Activated CD4-positive, alpha-beta T cell treated with anti-CD3 and anti-CD28 coated beads, Interleukin-2, Interleukin-4, amounts not matched to agents 100 ng/mL and 50 ng/mL, durations not matched to agents 16 hours and 8 hours (primary cell): ENCODE measurements at regions not wholly inside any gene's neighbourhood (a gene's known extent, or its start where the extent isn't known, plus 50 kb on each side); places are given as distances from the start of the nearest gene placed in this dataset.

Experiments
- DNase-seq: peaks from one replicate; pipeline ENCODE4 v3.0.0-alpha.2; 2020; ENCODE audit warnings: low spot score

DNA sequence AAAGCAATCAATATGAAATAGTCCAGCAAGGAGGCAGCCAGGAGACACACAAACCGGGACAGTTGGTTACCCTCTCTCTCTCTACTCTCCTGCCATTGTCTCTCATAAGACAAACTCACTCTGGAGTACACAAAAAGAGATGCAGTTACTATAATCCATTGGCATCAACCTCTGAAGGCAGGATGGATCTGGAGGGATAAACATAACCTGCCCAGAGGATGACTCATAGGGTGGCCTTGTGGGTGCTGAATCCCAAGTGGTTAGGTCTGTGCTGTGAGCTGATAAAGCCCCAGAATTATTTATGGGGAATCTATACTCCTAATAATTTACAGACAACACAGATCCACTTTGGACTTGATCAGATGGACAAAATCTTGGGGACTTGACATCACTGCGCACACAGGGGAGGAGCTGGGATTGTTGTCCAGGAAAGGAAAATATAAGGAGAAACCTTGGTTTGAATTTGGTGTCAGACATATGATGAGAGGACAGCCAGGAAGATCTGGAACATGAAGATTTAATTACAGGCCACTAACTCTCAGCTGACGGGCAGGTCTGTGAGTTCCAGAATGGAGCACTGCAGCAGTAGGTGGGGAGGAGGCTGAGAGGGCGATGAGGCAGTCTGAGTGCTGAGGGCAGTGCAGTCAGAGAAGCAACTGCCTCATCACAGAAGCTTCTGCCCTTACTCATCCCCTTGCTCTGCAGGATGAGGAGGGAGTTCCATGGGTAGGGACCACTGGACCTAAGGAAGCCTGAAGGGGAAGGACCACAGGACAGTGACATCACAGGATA, 113.9 kb upstream of the PRSS58 start:
- DNase-seq = no peak

DNA sequence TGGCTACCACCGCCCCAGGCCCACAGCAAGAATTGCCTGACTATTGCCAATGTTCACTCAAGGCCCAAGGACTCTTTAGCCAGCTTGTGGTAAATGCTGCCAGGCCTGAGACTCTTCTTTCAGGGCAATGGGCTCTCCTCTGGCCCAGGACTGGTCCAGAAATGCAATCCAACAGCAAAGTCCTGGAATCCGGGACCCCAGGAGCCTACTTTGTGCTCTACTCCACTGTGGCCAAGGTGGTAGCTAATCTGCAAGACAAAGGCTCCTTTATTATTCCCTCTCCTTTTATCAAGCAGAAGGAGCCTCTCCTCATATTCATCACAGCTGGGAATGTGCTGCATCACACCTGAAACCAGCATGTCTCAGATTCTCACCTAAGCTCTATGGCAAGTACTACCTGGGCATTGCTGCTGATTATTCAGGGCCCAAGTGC, 107.6 kb upstream of the PRSS58 start:
- no peak for DNase-seq

DNA sequence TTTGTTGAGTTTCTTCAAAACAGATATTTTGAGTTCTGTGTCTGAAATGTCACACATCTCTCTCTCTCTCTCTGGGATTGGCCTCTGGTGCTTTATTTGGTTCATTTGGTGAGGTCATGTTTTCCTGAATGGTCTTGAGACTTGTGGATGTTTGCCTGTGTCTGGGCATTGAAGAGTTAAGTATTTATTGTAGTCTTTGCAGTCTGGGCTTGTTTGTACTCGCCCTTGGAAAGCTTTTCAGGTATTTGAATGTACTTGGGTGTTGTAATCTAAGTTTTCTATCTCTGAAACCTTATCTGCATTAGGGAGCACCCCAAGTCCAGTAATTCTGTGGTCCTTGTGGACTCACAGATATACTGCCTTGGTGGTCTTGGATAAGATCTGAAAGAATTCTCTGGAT, 106.7 kb upstream of the PRSS58 start:
- DNase-seq = no peak

DNA sequence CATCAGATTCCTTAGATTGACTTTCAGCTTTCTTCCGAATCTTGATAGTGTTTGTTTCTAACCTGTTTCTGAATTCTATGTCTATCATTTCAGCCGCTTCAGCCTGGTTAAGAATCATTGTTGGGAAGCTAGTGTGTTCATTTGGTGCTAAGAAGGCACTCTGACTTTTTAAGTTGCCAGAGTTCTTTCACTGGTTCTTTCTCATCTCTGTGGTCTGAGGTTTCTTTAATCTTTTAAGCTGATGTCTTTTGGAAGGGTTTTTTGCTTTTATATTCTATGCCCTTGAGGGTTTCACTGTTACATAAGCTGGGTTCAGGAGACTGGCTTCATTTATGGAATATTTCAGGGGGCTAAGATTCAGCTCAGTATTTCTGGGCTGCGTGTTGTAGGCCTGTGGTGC, 104.5 kb upstream of the PRSS58 start:
- DNase-seq = no peak

DNA sequence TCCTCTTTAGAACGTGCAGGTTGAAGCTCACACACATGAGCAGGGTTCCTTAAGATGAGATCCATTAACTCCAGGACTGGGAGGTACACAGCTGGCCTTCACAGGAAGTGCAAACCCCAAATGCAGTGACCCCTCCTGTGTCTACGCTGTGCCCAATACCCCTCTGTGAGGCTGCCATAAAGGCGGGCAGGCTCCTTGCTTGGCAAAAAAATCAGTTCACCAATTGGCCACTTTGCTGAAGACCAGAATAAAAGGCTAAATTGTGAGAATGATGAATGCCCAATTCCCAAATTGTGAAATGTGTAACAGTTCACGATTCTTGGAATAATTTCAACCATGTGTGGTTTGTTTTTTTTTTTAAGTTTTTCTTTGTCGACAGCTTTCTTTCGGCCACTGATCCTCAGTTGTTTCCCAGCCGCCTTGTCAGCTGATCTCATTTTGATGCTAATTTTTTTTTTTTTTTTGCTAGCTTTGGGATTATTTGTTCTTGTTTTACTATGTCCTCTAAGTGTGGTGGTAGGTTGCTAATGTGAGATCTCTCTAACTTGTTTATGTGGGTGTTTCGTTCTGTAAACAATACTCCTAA, 101.9 kb upstream of the PRSS58 start:
- no peak for DNase-seq

DNA sequence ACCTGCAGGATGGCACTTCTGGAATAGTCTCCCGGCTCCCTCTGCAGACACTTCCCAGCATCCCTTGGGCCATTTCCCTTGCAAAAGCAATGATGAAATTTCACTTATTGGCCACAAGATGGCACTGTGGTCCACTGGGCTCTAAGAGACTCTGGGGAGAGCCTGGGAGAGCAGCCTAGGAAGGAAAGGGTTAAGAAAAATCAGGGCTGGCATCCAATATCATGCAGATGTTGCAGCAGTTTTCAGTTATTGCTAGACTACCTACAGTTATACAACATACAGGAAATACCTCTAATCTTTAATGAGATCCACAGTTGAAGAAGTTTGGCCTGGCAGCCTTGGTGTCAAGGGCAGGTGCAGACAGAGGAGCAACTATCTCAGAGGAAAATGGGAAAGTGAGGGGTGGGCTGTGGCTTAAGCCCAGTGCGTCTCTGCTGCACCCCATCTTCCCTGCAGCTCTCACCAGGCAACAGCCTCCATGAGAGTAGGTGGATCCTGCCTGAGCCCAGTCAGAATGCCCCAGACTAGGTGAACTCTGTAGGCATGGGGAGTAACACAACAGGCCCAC, 100.2 kb upstream of the PRSS58 start:
- DNase-seq = peak; percentile 52

DNA sequence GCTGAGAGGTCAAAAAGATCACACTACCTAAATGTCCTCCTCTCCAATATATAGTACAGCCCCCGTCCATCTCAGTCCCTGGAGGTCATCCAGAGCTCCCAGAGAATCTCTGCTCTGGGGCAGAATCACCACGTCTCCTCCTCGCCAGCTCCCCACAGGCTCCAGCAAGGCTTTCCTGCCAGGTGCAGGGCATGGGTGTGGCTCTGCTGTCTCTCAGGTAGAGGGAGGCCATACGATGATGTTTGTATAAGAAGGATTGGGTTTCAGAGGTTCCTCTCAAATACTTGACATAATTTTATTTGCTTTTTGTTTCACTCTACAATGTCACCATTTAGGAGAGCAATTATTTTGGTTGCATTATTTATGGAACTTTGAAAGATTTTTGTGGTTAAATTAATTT, 98.3 kb upstream of the PRSS58 start:
- no peak for DNase-seq

DNA sequence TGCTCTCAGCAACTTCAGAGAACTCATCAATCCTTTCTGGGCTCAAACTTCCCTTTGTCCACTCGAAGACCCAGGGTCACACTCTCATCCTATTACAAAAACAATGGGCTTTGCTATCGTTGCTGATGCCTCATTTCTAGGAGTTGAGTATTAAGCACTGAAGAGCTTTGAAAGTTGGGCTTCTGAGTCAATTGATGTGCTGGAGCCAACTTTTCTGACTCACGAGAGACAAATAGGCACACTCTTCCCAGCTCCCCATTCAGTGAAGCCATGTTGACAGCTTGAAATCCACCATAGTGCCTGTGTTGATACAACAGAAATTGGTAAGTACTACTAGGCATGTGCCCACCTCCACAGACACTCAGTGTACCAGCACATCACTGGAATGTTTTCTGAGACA, 97.5 kb upstream of the PRSS58 start:
- DNase-seq = no peak

DNA sequence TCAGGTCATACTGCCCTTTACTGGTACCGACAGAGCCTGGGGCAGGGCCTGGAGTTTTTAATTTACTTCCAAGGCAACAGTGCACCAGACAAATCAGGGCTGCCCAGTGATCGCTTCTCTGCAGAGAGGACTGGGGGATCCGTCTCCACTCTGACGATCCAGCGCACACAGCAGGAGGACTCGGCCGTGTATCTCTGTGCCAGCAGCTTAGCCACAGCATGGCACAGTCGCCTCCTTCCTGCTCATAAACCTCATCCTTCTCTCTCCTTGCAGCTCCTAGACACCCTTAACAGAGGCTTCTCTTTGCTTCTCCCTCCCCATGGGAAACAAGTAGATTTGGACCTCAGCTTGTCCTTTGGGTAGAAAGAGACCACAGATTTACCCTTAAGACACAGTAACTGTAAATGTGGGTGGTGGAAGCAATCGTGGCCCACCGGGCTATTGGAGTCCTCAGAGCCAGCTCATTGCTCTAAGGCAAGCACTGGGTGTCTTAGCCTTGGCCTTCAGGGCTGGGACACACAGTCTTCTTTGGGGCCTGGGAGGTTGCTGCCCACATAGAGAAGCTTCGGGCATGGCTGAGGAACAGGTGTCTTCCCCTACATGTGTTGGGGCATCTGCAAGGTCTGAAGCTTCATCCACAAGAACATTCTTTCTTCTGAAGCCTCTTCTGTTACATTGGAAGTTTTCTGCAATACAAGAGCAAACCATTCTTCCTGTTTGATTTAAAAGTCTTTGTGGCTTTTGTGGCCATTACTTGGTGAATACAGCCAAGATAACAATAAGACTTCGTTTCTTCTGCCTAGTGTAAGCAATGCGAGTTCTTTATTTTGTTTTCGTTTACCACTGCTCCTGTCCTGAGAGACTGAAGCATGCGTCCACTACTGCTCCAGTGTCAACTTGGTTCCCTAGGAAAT, 95.5 kb upstream of the PRSS58 start:
- no peak for DNase-seq

DNA sequence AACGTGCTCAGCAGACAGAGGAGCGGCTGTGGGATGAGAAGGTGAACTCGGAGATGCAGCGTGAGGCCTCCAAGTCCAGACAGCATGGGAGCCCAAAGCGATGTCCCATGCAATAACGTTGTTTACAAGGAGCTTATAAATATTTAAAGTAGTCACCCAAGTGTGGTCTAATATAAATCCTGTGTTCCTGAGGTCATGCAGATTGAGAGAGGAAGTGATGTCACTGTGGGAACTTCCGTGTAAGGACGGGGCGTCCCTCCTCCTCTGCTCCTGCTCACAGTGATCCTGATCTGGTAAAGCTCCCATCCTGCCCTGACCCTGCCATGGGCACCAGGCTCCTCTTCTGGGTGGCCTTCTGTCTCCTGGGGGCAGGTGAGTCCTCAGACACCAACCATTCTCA, 94.7 kb upstream of the PRSS58 start:
- DNase-seq = peak; percentile 18

DNA sequence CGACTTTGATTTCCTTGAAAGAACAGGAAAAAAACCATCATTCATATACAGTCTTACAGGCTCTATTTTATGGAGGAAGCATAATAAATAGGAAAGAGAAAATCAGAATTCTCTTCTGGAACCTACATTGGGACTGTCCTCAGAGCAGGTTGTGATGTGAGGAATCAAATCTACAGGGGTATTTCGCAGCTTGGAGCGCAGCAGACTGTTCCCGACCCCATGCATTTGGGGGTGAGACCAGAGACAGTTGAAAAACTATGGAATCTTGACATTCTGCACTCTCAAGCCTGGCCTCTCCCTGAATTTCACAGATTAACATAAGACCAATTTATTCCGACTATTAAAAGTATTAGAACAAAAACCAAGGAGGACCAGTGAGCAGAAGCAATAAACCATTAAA, 93.3 kb upstream of the PRSS58 start:
- DNase-seq = no peak

DNA sequence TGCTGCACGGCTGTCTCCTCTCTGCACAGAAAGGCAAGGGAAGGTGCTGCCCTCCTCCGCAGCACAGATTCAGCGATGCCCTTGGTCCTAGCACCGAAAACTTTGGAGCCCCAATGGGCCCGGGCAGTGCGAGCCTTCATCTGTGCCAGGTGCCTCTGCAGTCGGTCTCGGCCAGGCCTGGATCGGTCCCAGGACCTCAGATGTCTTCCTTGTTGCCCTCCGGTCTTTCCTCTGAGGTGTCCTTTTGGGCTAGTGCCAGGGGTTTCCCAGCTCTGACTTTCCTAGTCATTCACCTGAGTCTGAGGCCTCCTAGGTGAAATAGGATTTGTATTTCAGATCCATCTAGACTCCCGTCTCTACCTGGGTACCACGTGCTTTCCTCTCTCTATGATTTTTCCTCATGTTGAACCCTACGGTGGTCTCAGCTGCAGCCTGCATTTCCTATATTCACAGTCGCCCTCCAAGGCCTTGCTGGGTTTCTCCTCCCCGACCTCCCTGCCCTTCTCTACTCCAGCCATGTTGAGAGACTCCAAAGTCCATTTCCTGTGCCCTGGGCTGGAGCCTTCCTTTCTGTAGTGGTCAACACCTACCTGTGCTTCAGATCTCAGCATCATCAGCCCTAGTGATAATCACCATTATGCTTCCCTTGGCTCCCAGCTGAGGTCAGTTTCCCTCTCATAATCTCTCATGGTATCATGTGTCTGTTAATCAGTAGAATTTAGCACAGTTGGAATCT, 92.0 kb upstream of the PRSS58 start:
- no peak for DNase-seq

DNA sequence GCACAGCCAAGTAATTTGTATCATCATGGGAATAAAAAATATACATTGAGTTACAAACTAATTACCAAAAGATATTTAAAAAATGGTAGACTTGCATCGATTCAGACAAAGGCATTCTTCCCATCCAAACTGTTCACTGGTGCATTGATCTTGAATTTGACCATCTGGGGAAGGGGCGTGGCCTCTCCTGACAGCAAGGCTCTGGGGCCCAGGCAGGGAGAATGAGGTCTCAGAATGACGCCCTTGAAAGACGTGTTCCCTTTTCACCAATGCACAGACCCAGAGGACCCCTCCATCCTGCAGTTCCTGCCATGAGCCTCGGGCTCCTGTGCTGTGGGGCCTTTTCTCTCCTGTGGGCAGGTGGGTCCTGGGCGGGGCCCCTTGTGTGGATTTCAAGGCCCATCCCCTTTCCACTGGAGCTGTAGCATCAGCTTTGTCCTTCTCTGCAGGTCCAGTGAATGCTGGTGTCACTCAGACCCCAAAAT, 91.1 kb upstream of the PRSS58 start:
- DNase-seq = no peak

DNA sequence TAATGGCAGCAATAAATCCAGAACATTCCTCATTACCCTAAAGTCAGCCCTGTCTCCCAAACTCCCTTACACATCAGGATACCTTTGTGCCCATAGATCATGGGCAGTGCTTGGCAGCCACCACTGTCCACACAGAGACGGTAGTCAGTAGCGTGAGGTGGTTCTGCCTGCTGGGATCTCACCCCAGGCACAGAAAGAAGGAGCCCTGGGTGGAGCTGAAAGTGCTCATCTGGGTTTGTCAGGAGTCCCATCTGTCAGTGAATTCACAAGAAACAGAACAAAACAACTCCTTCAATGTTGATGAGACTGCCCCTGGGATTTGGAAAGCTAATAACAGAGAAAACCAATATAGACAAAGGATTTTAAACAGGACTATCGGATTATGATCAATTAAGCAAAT, 90.2 kb upstream of the PRSS58 start:
- DNase-seq = no peak

DNA sequence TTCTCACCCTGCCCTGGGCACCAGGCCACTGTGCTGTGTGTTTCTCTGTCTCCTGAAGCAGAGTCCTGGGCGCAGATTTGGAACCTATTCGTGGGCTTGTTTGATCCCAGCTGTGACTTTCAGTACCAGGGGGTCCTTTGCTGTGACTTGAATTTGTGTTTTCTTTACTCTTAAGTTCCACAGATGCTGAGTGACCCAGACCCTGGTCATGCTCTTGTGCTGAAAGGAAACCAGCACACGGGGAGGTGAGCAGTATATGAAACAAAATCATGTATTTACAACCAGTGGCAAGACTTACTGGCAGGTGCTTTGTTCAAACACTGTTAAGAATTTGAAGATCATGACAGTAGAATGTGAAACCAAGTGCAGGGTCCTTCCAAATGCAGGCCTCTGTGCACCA, 89.2 kb upstream of the PRSS58 start:
- no peak for DNase-seq

DNA sequence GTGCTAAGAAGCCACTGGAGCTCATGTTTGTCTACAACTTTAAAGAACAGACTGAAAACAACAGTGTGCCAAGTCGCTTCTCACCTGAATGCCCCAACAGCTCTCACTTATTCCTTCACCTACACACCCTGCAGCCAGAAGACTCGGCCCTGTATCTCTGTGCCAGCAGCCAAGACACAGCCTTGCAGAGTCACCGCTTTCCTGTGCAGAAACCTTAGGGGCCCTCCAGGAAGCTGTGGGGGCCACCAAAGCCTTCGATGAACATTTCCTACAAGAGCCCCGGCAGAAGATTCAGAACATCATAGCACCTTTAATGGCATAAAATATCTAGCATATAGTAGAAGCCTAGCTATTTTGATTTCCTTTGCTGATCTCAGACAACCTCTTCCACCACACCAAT, 88.0 kb upstream of the PRSS58 start:
- peak; percentile 19 for DNase-seq

DNA sequence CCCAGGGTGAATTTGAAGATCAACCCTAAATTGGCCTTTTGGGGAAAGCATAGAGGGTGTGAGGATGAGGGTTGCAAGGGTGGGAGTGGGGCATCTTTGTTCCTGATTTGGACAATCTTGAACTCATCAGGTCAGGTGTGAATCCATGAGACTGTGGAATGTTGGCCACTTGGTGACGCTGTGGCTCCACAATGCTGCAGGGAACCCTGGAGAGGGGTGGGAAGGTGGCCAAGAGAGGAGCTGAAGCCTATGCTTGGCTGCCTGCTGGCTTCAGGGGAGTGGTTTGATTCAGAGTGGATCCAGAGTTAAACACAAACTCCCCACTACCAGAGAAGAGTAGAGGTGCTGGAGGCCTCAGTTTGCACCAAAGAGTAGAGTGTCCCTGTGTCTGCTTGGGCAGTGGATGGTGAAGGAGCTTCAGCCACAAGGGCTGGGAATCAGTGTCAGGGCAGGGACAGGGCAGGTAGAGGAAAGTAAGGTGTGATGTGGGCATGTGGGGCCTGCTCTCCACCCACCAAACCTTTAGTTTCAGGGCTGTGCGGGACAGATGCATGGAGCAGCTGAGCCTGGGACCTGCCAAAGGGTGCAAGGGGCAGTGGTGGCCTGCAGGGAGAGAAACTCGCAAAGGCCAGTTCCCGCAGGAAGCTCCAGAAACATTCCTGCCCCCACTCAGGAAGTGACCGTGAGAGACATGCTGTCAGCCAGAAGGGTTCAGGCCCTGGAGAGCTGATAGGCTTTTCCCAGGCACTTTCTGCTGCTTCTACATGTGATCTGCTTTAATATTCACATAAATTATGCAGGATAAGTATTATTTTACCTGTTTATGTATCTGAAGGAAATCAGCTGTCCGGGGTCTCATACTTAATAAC, 81.0 kb upstream of the PRSS58 start:
- no peak for DNase-seq

DNA sequence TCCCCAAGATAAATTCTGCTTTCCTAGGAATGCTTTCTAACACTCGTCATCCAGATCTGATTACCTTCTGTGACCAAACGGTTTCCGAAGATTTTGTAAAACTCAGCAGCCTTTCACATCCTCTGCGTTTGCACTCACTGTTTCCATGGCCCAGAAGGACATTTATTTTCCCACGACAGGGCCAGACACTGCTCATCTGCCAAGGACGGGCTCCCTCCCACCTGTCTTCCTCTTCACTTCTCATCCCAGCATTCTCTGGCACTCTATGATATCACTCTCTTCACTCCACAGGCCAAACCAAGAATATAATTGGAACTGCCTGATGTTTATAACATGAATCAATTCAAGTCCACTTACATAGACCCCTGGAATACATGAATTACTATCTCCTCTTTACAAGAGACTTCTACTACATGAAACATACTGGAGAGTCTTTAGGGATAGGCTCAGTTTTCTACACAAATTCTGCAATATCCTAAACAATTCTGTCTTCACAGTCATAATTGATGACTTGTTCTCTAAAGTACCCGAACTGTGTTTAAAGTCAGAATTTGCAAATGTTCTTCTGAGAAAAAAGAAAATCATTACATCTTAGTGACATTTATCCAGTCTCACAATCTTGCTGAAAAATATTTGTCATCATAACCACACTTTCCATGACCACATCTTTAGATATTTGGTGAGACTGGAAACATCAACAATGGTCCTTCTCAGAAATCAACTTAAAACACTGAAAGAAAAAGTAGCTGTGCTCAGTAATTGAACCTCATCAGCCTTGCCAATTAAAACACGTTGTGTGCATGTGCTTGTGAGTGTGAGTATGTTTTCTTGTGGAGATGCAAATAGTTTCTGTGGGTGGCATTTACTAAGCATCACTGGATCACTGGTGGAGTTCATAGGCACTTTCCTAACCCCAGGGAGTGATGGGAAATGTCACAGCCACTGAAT, 79.5 kb upstream of the PRSS58 start:
- DNase-seq = no peak

DNA sequence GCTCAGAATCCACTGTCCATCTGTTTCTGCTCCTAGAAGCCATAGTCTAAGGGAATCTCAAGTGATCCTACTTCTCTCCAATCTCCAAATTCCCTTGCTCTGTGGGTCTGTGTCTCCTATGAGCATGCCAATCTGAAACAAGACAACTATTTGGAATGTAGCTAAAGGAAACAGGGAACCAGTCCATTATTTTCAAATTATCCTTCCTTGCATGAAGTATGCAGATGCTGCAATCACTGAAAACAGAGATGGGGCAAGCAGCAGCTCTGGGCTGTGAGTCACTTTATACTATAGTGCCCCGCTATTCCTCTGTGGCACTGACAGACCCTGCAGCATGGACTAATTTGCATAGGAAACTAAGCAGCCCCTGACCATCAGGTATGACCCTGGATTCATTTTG, 76.9 kb upstream of the PRSS58 start:
- DNase-seq = no peak

DNA sequence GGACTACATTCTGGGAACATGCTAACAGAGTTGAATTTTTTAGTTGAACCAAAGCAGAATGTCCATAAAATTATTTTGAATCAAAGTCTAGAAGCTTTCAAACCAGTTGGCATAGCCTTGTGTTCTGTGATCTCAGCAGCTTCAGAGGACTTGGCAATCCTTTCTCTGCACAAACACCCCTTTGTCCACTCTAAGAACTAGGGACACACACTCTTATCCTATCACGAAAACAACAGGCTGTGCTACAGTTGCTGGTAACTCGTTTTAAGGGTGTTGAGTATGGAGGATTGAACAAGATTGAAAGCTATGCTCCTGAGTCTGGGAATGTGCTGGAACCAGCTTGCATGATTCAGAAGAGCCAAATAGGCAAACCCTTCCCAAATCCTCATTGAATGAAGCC, 76.4 kb upstream of the PRSS58 start:
- no peak for DNase-seq
